Nephron progenitor cell (in vitro differentiated cells): ENCODE measurements at regions not wholly inside any gene's neighbourhood (a gene's known extent, or its start where the extent isn't known, plus 50 kb on each side); places are given as distances from the start of the nearest gene placed in this dataset.

Source experiments
- DNase-seq: peaks from one replicate; pipeline ENCODE4 v3.0.0; 2021
- H3K27ac Mint-ChIP-seq: 2 replicates; pipeline ENCODE4 v1.8.0; 2021; ENCODE audit warnings: mild to moderate bottlenecking, moderate library complexity, mixed read lengths
- H3K27me3 Mint-ChIP-seq: 2 replicates; pipeline ENCODE4 v1.8.0; 2021; ENCODE audit warnings: mild to moderate bottlenecking, low read depth, mixed read lengths; ENCODE audit not compliant: poor library complexity
- H3K36me3 Mint-ChIP-seq: 2 replicates; pipeline ENCODE4 v1.8.0; 2021; ENCODE audit warnings: low read depth, mixed read lengths
- H3K4me1 Mint-ChIP-seq: 2 replicates; pipeline ENCODE4 v1.8.0; 2021; ENCODE audit warnings: mixed read lengths
- H3K4me3 Mint-ChIP-seq: 2 replicates; pipeline ENCODE4 v1.8.0; 2021; ENCODE audit warnings: mild to moderate bottlenecking, moderate library complexity, mixed read lengths
- H3K9me3 Mint-ChIP-seq: 2 replicates; pipeline ENCODE4 v1.8.0; 2021; ENCODE audit warnings: mild to moderate bottlenecking, moderate library complexity, mixed read lengths
- TF ChIP-seq, protein P1 (sequence below): fragments of 200-600 bp; sonication (generic); IDR thresholded peaks from 2 replicates; pipeline ENCODE4 v1.5.0; 2021; ENCODE audit warnings: antibody characterized with exemption

DNA sequence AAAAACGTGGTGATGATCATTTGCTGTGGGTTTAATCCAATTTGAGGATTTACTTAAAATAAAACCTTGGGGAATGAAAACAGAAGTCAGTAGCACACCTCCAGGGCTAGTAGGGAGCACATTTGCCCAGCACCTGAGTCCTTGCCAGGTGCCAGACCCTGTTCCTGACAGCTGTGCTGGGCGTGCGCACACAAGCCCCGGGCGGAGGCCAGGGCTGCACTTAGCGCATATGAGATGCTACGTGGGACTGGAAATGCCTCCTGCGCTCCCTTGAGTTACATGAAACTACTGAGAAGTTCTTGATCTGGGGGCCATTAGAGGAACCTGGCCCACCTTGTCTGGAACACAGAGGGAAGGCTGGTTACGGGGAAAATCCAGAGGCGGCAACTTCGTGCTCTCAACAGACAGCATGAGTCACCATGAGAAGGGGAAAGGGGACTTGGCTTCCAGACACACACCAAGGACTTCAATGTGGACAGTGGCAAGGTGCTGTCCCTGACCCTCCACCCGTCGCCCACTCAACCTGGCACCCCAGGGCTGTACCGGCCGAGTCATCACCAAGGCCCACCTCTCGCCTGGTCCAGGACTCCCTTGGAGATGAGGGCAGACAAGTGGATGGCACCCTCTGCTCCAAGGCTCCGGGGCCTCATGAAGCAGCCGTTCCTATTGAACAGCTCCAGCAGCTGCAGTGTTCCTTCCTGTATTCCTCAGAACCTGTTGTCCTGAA, 1468.6 kb downstream of the BRD1 start:
- Mint-ChIP-seq H3K9me3 (no peaks in the 10 kb centered on the region), H3K27ac (no peak overlapping the region), H3K4me3 (no peak overlapping the region), H3K27me3 (peaks cover 17% of the 10 kb centered on the region), H3K4me1 (peaks cover 10% of the 10 kb centered on the region), H3K36me3 (no peaks in the 10 kb centered on the region)
- DNase-seq = no peak
- TF ChIP-seq, protein P1, sequence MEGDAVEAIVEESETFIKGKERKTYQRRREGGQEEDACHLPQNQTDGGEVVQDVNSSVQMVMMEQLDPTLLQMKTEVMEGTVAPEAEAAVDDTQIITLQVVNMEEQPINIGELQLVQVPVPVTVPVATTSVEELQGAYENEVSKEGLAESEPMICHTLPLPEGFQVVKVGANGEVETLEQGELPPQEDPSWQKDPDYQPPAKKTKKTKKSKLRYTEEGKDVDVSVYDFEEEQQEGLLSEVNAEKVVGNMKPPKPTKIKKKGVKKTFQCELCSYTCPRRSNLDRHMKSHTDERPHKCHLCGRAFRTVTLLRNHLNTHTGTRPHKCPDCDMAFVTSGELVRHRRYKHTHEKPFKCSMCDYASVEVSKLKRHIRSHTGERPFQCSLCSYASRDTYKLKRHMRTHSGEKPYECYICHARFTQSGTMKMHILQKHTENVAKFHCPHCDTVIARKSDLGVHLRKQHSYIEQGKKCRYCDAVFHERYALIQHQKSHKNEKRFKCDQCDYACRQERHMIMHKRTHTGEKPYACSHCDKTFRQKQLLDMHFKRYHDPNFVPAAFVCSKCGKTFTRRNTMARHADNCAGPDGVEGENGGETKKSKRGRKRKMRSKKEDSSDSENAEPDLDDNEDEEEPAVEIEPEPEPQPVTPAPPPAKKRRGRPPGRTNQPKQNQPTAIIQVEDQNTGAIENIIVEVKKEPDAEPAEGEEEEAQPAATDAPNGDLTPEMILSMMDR = no peak

DNA sequence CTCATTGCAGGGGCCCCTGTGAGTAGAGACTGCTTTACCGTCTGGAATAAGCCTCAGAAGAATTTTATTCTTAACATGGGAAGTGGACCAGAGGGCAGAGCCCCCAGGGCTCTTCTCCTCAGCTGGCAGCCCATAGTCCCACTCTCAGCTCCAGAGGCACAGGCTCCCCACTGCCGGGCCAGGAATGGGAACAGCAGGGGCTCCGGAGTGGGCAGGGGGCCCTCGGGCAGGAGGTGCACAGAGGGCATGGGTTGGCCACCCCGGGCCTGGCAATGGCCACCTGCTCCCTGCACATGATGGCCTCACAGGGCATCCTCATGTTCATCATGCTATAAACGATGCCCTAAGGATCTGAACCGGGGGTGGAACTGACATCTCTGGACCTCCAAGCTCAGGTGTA, 1469.7 kb downstream of the BRD1 start:
- Mint-ChIP-seq H3K27ac (no peak overlapping the region), H3K27me3 (peaks cover 17% of the 10 kb centered on the region), H3K4me1 (peaks cover 10% of the 10 kb centered on the region), H3K36me3 (no peaks in the 10 kb centered on the region), H3K4me3 (no peak overlapping the region), H3K9me3 (no peaks in the 10 kb centered on the region)
- DNase-seq = no peak
- TF ChIP-seq, protein P1 = no peak

DNA sequence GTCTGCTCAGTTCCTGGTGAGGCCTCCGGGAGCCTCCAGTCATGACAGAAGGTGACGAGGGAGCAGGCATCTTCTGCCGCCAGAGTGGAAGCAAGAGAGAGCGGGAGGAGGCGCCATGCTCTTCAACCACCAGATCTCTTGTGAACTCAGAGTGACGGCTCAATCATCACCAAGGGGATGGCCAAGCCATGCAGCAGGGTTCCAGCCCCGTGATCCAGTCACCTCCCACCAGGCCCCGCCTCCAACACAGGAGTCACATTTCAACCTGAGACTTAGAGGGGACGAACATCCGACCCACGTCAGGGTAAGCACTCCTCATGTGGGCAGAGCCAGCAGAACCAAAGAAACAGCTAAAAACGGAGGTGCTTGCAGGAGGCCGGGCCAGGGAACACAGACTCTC, 1470.5 kb downstream of the BRD1 start:
- H3K36me3 Mint-ChIP-seq = no peaks in the 10 kb centered on the region
- H3K27ac Mint-ChIP-seq = no peak overlapping the region
- peaks cover 14% of the 10 kb centered on the region for H3K27me3 Mint-ChIP-seq
- no peaks in the 10 kb centered on the region for H3K9me3 Mint-ChIP-seq
- H3K4me3 Mint-ChIP-seq = no peak overlapping the region
- peaks cover 10% of the 10 kb centered on the region for H3K4me1 Mint-ChIP-seq
- TF ChIP-seq, protein P1 = no peak
- DNase-seq = peak; percentile 46

DNA sequence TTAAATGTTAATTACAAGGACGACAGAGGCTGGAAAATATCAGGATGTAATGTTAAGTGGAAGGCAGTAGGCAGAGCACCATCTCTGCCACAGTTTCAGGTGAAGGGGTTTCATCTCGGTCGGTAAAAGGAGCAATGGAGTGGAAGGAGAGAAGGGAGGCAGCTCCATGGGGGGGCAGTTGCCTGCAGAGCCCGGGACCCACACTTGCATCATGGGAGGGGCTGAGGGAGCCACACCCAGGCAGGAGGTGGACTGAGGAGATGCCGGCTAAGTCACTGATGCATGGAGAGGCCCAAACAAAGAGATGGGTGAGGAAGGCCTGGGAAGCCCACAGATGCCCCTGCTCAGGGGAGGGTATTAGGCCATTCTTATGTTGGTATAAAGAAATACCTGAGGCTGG, 1470.9 kb downstream of the BRD1 start:
- no peaks in the 10 kb centered on the region for H3K9me3 Mint-ChIP-seq
- peaks cover 14% of the 10 kb centered on the region for H3K27me3 Mint-ChIP-seq
- H3K27ac Mint-ChIP-seq = no peak overlapping the region
- peaks cover 10% of the 10 kb centered on the region for H3K4me1 Mint-ChIP-seq
- TF ChIP-seq, protein P1 = no peak
- no peak for DNase-seq
- no peaks in the 10 kb centered on the region for H3K36me3 Mint-ChIP-seq
- H3K4me3 Mint-ChIP-seq = no peak overlapping the region

DNA sequence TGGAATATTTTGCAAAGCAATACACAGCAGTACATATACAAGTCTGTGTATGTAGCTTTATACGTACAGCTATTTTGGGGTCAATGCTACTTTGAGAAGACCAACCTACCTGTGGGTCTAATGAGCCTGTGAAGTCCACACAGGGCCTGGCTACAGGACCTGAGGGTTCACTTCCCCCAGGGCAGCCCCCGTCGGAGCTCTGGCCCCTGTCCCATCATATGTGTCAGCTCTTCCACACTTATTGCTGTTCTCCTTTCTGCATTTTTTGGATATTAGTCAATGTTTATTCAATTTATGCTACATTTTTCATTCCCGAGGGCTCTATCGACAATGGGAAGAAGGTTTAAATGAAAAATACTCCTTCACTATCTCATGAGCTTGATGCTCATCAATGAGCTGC, 1473.6 kb downstream of the BRD1 start:
- peaks cover 17% of the 10 kb centered on the region for H3K27me3 Mint-ChIP-seq
- no peak overlapping the region for H3K27ac Mint-ChIP-seq
- peaks cover 10% of the 10 kb centered on the region for H3K4me1 Mint-ChIP-seq
- no peak for DNase-seq
- H3K9me3 Mint-ChIP-seq = no peaks in the 10 kb centered on the region
- no peak overlapping the region for H3K4me3 Mint-ChIP-seq
- H3K36me3 Mint-ChIP-seq = no peaks in the 10 kb centered on the region
- TF ChIP-seq, protein P1 = no peak
